ENCODE measurements at regions not wholly inside any gene's neighbourhood (a gene's known extent, or its start where the extent isn't known, plus 50 kb on each side); places are given as distances from the start of the nearest gene placed in this dataset.

GRCh38 chr12:105980085-105980484, 158.7 kb downstream of the NUAK1 start:
- ChIA-PET SMC1A (ENCODE audit: uncharacterized antibody, unreplicated experiment) (no interaction called here), RAD21 (ENCODE audit: unreplicated experiment) (no interaction called here), POLR2A (no interaction called here), CTCF (no interaction called here)
- no peak overlapping the region for H3K4me2 ChIP-seq (ENCODE audit: control insufficient read depth, insufficient read depth)
- in situ Hi-C loops (cut with MboI), result no loop called here
- H4K20me1 ChIP-seq (ENCODE audit: control insufficient read depth, insufficient read depth), result no peaks in the 10 kb centered on the region
- ATAC-seq, result no peak
- H3K79me2 ChIP-seq (ENCODE audit: control insufficient read depth, insufficient read depth, low read length), result no peaks in the 10 kb centered on the region
- H3K36me3 ChIP-seq (ENCODE audit: control insufficient read depth in 2 of 2, insufficient read depth in 2 of 2, low read length in 1 of 2), result no peaks in the 10 kb centered on the region
- TF ChIP-seq BMI1 (IDR thresholded peaks at IDR 0.05; ENCODE audit: borderline replicate concordance) (no peak), TCF3 (IDR thresholded peaks at IDR 0.05; ENCODE audit: borderline replicate concordance, insufficient read depth, low read depth, low read length) (no peak), SUZ12 (IDR thresholded peaks at IDR 0.05; ENCODE audit: unreplicated experiment) (no peak), RFX5 (IDR thresholded peaks at IDR 0.05; ENCODE audit: low read depth, low read length) (no peak), POLR2A (IDR thresholded peaks at IDR 0.05; ENCODE audit: low read depth, low read length) (no peak), NFYB (IDR thresholded peaks at IDR 0.05; ENCODE audit: insufficient read depth, low read depth, low read length) (no peak), ASH2L (IDR thresholded peaks at IDR 0.05; ENCODE audit: borderline replicate concordance, low read depth) (no peak), TARDBP (IDR thresholded peaks at IDR 0.05; ENCODE audit: borderline replicate concordance) (no peak), SREBF2 (IDR thresholded peaks at IDR 0.05; ENCODE audit: low read length) (no peak), EGR1 (IDR thresholded peaks at IDR 0.05; ENCODE audit: borderline replicate concordance in 1 of 2, low read depth in 2 of 2, low read length in 2 of 2) (no peak), ETV6 (conservative IDR thresholded peaks at IDR 0.05 in 1 of 2, IDR thresholded peaks at IDR 0.05 in 1 of 2; ENCODE audit: borderline replicate concordance in 1 of 2, low read depth in 1 of 2) (no peak), ZZZ3 (IDR thresholded peaks at IDR 0.05; ENCODE audit: control insufficient read depth, insufficient read length, low read depth) (no peak), YY1 (IDR thresholded peaks at IDR 0.05; ENCODE audit: low read depth, low read length) (no peak)
- TF ChIP-seq, protein P1, sequence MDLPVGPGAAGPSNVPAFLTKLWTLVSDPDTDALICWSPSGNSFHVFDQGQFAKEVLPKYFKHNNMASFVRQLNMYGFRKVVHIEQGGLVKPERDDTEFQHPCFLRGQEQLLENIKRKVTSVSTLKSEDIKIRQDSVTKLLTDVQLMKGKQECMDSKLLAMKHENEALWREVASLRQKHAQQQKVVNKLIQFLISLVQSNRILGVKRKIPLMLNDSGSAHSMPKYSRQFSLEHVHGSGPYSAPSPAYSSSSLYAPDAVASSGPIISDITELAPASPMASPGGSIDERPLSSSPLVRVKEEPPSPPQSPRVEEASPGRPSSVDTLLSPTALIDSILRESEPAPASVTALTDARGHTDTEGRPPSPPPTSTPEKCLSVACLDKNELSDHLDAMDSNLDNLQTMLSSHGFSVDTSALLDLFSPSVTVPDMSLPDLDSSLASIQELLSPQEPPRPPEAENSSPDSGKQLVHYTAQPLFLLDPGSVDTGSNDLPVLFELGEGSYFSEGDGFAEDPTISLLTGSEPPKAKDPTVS (IDR thresholded peaks at IDR 0.05; ENCODE audit: low read depth, low read length), result no peak
- TF ChIP-seq, protein P2, sequence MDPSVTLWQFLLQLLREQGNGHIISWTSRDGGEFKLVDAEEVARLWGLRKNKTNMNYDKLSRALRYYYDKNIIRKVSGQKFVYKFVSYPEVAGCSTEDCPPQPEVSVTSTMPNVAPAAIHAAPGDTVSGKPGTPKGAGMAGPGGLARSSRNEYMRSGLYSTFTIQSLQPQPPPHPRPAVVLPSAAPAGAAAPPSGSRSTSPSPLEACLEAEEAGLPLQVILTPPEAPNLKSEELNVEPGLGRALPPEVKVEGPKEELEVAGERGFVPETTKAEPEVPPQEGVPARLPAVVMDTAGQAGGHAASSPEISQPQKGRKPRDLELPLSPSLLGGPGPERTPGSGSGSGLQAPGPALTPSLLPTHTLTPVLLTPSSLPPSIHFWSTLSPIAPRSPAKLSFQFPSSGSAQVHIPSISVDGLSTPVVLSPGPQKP (IDR thresholded peaks at IDR 0.05; ENCODE audit: low read depth, low read length), result no peak
- TF ChIP-seq, protein P3, sequence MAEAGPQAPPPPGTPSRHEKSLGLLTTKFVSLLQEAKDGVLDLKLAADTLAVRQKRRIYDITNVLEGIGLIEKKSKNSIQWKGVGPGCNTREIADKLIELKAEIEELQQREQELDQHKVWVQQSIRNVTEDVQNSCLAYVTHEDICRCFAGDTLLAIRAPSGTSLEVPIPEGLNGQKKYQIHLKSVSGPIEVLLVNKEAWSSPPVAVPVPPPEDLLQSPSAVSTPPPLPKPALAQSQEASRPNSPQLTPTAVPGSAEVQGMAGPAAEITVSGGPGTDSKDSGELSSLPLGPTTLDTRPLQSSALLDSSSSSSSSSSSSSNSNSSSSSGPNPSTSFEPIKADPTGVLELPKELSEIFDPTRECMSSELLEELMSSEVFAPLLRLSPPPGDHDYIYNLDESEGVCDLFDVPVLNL (IDR thresholded peaks at IDR 0.05; ENCODE audit: low read depth, low read length), result no peak
- no peak for FAIRE-seq
- no peak overlapping the region for H3K9ac ChIP-seq (ENCODE audit: control insufficient read depth, insufficient read depth, low read length)
- no TSS peak for BruUV-seq (replicated peaks)
- H3K27ac ChIP-seq (ENCODE audit: control insufficient read depth, insufficient read depth), result no peak overlapping the region
- no peaks in the 10 kb centered on the region for H3K27me3 ChIP-seq (replicated peaks in 1 of 2; ENCODE audit: control insufficient read depth in 2 of 2, insufficient read depth in 2 of 2, low read length in 1 of 2)
- no peaks in the 10 kb centered on the region for H3K4me1 ChIP-seq (ENCODE audit: control insufficient read depth, insufficient read depth, low read length)
- no peak for DNase-seq (ENCODE audit: low read depth, low spot score)
- no peak overlapping the region for H3K4me3 ChIP-seq
- no peaks in the 10 kb centered on the region; the same call in 2 of the 3 replicates for H3K9me3 ChIP-seq (replicated peaks; ENCODE audit: control insufficient read depth, insufficient read depth, low read length)
- intact Hi-C loops (cut with micrococcal nuclease; ENCODE audit: unreplicated experiment), result no loop called here
- 27% methylated on average over 1 of the region's 1 CpG for WGBS (ENCODE audit: insufficient coverage, insufficient replicate concordance, low lambda C conversion rate, missing lambda C conversion rate)
- no peak overlapping the region for H2AFZ ChIP-seq (ENCODE audit: control insufficient read depth, low read depth, low read length)
